GM12878 (cell line): ENCODE measurements at regions not wholly inside any gene's neighbourhood (a gene's known extent, or its start where the extent isn't known, plus 50 kb on each side); places are given as distances from the start of the nearest gene placed in this dataset.

Experiments
- ATAC-seq: fragments of 200-7000 bp; cut with Tn5 transposase; 3 replicates; pipeline ENCODE4 v1.9.1; 2020; ENCODE audit warnings: mild to moderate bottlenecking, moderate library complexity
- BruUV-seq: library from RNA; stranded (reverse); fragments of 400-500 nt; replicated peaks from 2 replicates; lab custom pipeline; 2021; lab: Mats Ljungman, UMichigan
- CTCF ChIA-PET: fragments of 300-600 bp; sonication (Branson Sonifier 250); formaldehyde crosslinking; extraction: SDS; loops from one replicate; lab custom pipeline; 2021; ENCODE audit warnings: inconsistent platforms; lab: Yijun Ruan, JAX
- POLR2A ChIA-PET: fragments of 350-600 bp; formaldehyde crosslinking; extraction: SDS; loops from one replicate; lab custom pipeline; 2021; ENCODE audit warnings: inconsistent platforms; lab: Charles Lee
- RAD21 ChIA-PET: fragments of 300-600 bp; sonication (Branson Sonifier 250); formaldehyde crosslinking; loops from one replicate; lab custom pipeline; 2023; ENCODE audit warnings: antibody characterized with exemption; ENCODE audit not compliant: unreplicated experiment; lab: Charles Lee
- SMC1A ChIA-PET: fragments of 300-600 bp; sonication (Branson Sonifier 250); formaldehyde crosslinking; loops from one replicate; lab custom pipeline; 2023; ENCODE audit not compliant: unreplicated experiment, uncharacterized antibody; lab: Charles Lee
- DNase-seq: peaks from one replicate; pipeline ENCODE4 v3.0.0-alpha.2; 2011; ENCODE audit warnings: low read depth, low spot score
- FAIRE-seq: peaks from 3 replicates; lab custom pipeline; 2011; peaks lifted over from hg19 to GRCh38; lab: Jason Lieb, UNC
- H2AFZ ChIP-seq: 2 replicates; pipeline ENCODE4 v1.6.0; 2011; ENCODE audit warnings: low read depth, low read length, control low read depth; ENCODE audit not compliant: control insufficient read depth
- H3K27ac ChIP-seq: 2 replicates; pipeline ENCODE4 v1.5.1; 2011; ENCODE audit warnings: control low read depth; ENCODE audit not compliant: control insufficient read depth, insufficient read depth
- H3K27me3 ChIP-seq, 2 experiments: replicated peaks in 1 of 2; 2 replicates each; pipeline versions ENCODE4 v1.6.0 to v1.6.1; 2011; ENCODE audit warnings: low read length in 1 of 2; ENCODE audit not compliant: control insufficient read depth in 2 of 2, insufficient read depth in 2 of 2
- H3K36me3 ChIP-seq, 2 experiments: 2 replicates each; pipeline ENCODE4 v1.5.1; 2011; ENCODE audit warnings: low read length in 1 of 2; ENCODE audit not compliant: control insufficient read depth in 2 of 2, insufficient read depth in 2 of 2
- H3K4me1 ChIP-seq: 2 replicates; pipeline ENCODE4 v1.6.1; 2011; ENCODE audit warnings: mild to moderate bottlenecking, low read length, moderate library complexity, mixed read lengths; ENCODE audit not compliant: control insufficient read depth, insufficient read depth
- H3K4me2 ChIP-seq: 2 replicates; pipeline ENCODE4 v1.6.0; 2011; ENCODE audit warnings: control low read depth; ENCODE audit not compliant: control insufficient read depth, insufficient read depth
- H3K4me3 ChIP-seq: fragments of 200-600 bp; sonication (generic); 2 replicates; pipeline ENCODE4 v1.5.1; 2016
- H3K79me2 ChIP-seq: 2 replicates; pipeline ENCODE4 v1.6.0; 2011; ENCODE audit warnings: low read length; ENCODE audit not compliant: control insufficient read depth, insufficient read depth
- H3K9ac ChIP-seq: 2 replicates; pipeline ENCODE4 v1.8.0; 2011; ENCODE audit warnings: low read length, control low read depth, mixed read lengths; ENCODE audit not compliant: control insufficient read depth, insufficient read depth
- H3K9me3 ChIP-seq: replicated peaks from 3 replicates; pipeline ENCODE4 v1.5.1; 2011; ENCODE audit warnings: mild to moderate bottlenecking, low read length; ENCODE audit not compliant: control insufficient read depth, insufficient read depth
- H4K20me1 ChIP-seq: 2 replicates; pipeline ENCODE4 v1.6.0; 2011; ENCODE audit not compliant: control insufficient read depth, insufficient read depth
- BMI1 ChIP-seq: fragments of 450-650 bp; IDR thresholded peaks from 2 replicates; pipeline ENCODE4 v1.6.1; 2016; ENCODE audit warnings: mild to moderate bottlenecking, moderate library complexity, borderline replicate concordance
- CBX3 ChIP-seq: fragments of 200-600 bp; sonication (generic); IDR thresholded peaks from 2 replicates; pipeline ENCODE4 v1.6.1; 2016; ENCODE audit warnings: low read depth, borderline replicate concordance
- CHD2 ChIP-seq: IDR thresholded peaks from 2 replicates; pipeline ENCODE4 v1.6.1; 2011; ENCODE audit warnings: low read depth, low read length, improper control_type of control experiment, borderline replicate concordance
- ESRRA ChIP-seq: IDR thresholded peaks from 2 replicates; pipeline ENCODE4 v1.6.1; 2012; ENCODE audit warnings: mild to moderate bottlenecking, low read length, improper control_type of control experiment
- GABPA ChIP-seq: IDR thresholded peaks from 2 replicates; pipeline ENCODE4 v1.6.1; 2014; ENCODE audit warnings: antibody characterized with exemption, low read depth, mild to moderate bottlenecking, inconsistent platforms
- HDAC6 ChIP-seq: fragments of 200-600 bp; sonication (generic); IDR thresholded peaks from one replicate; pipeline ENCODE4 v1.8.0; 2017; ENCODE audit warnings: antibody characterized with exemption; ENCODE audit not compliant: unreplicated experiment
- IRF4 ChIP-seq: IDR thresholded peaks from 2 replicates; pipeline ENCODE4 v1.6.1; 2011; ENCODE audit warnings: low read depth, low read length
- JUNB ChIP-seq: IDR thresholded peaks from 2 replicates; pipeline ENCODE4 v1.6.1; 2016; ENCODE audit warnings: antibody characterized with exemption, mild to moderate bottlenecking
- MEF2B ChIP-seq: fragments of 450-650 bp; IDR thresholded peaks from 2 replicates; pipeline ENCODE4 v1.6.1; 2018; ENCODE audit warnings: mild to moderate bottlenecking, moderate library complexity; ENCODE audit not compliant: partially characterized antibody, poor library complexity, severe bottlenecking
- MTA3 ChIP-seq: IDR thresholded peaks from 2 replicates; pipeline ENCODE4 v1.6.1; 2012; ENCODE audit warnings: low read length, inconsistent platforms, borderline replicate concordance
- MXI1 ChIP-seq: fragments of 150-350 bp; IDR thresholded peaks from 2 replicates; pipeline ENCODE4 v1.6.1; 2011; ENCODE audit warnings: low read depth, mild to moderate bottlenecking, inconsistent platforms, low read length, improper control_type of control experiment
- ZNF207 ChIP-seq: fragments of 450-650 bp; IDR thresholded peaks from 2 replicates; pipeline ENCODE4 v1.6.1; 2014; ENCODE audit warnings: antibody characterized with exemption, mild to moderate bottlenecking, borderline replicate concordance
- ZNF384 ChIP-seq: IDR thresholded peaks from 2 replicates; pipeline ENCODE4 v1.6.1; 2012; ENCODE audit warnings: low read depth, mild to moderate bottlenecking, low read length, improper control_type of control experiment, borderline replicate concordance
- ZNF622 ChIP-seq: fragments of 450-650 bp; IDR thresholded peaks from 2 replicates; pipeline ENCODE4 v1.6.1; 2017; ENCODE audit warnings: mild to moderate bottlenecking, inconsistent platforms
- WGBS: methylation state at CpG from one replicate; pipeline ENCODE4 v1.1.6; 2016; ENCODE audit warnings: low lambda C conversion rate; ENCODE audit not compliant: insufficient replicate concordance, insufficient coverage; ENCODE audit errors: missing lambda C conversion rate; 5-methylcytosine and 5-hydroxymethylcytosine counted together
- in situ Hi-C: fragments of 300-500 bp; cut with MboI; formaldehyde crosslinking; loops from 9 replicates; pipeline ENCODE4 v1.14.3; 2018; ENCODE audit warnings: mixed read lengths
- intact Hi-C: fragments of 100-400 bp; cut with micrococcal nuclease; formaldehyde crosslinking; loops from one replicate; pipeline ENCODE4 v1.14.2; 2022; ENCODE audit not compliant: unreplicated experiment
- TF ChIP-seq, protein P1 (sequence below): fragments of 450-650 bp; IDR thresholded peaks from 2 replicates; pipeline ENCODE4 v1.6.1; 2018; ENCODE audit warnings: mild to moderate bottlenecking, low read depth, moderate library complexity; ENCODE audit not compliant: partially characterized antibody
- TF ChIP-seq, protein P2 (sequence below): fragments of 450-650 bp; formaldehyde crosslinking; IDR thresholded peaks from 2 replicates; pipeline ENCODE4 v1.4.0; 2020; ENCODE audit warnings: mild to moderate bottlenecking, moderate library complexity
- TF ChIP-seq, protein P3 (sequence below): IDR thresholded peaks from 2 replicates; pipeline ENCODE4 v1.6.1; 2011; ENCODE audit warnings: mild to moderate bottlenecking, low read depth, low read length, moderate library complexity; ENCODE audit not compliant: insufficient replicate concordance

DNA sequence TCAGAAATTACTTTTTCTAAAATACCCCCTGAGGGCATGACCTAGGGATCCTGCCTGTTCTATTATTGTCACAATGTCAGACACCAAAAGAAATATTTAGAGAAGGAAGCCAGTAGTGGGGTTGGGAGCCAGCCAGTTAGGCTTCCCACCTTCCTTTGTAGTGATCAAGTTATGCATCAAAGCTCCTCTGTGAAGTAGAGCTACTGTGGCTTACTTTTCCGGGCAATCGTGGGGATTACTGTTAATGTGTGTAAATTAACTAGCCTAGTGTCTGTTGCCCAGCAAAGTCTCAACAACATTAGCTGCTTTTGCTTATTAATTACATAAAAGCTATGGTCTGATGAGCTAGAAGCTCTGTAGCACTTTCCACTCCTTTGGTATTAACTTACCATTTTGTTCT is 109.0 kb upstream of the PCAT7 start (continued):
- TF ChIP-seq, protein P1, sequence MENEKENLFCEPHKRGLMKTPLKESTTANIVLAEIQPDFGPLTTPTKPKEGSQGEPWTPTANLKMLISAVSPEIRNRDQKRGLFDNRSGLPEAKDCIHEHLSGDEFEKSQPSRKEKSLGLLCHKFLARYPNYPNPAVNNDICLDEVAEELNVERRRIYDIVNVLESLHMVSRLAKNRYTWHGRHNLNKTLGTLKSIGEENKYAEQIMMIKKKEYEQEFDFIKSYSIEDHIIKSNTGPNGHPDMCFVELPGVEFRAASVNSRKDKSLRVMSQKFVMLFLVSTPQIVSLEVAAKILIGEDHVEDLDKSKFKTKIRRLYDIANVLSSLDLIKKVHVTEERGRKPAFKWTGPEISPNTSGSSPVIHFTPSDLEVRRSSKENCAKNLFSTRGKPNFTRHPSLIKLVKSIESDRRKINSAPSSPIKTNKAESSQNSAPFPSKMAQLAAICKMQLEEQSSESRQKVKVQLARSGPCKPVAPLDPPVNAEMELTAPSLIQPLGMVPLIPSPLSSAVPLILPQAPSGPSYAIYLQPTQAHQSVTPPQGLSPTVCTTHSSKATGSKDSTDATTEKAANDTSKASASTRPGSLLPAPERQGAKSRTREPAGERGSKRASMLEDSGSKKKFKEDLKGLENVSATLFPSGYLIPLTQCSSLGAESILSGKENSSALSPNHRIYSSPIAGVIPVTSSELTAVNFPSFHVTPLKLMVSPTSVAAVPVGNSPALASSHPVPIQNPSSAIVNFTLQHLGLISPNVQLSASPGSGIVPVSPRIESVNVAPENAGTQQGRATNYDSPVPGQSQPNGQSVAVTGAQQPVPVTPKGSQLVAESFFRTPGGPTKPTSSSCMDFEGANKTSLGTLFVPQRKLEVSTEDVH, result no peak
- no peak for TF ChIP-seq ZNF207
- no peak for TF ChIP-seq IRF4

DNA sequence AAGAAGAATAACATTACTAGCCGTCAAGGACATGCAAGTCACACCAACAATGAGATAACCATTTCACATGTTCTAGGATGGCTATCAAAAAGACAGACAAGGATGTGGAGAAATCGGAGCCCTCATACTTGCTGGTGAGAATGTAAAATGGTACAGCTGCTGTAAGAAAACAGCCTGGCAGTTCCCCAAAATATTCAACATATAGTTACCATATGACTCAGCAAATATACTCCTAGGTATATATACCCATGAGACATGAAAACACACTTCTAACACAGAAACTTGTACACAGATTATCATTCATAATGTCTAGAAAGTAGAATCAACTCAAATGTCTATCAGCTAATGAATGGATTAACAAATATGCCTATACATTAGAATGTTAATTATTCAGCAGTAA is 105.4 kb upstream of the PCAT7 start:
- Histone ChIP-seq H3K27me3 (no peaks in the 10 kb centered on the region), H3K79me2 (no peaks in the 10 kb centered on the region), H3K36me3 (peaks cover 2 to 20% of the 10 kb centered on the region in 2 experiments), H3K9ac (no peak overlapping the region), H3K4me3 (no peak overlapping the region), H3K4me1 (no peaks in the 10 kb centered on the region), H3K27ac (no peak overlapping the region), H3K9me3 (no peaks in the 10 kb centered on the region), H2AFZ (no peak overlapping the region), H3K4me2 (no peak overlapping the region), H4K20me1 (no peaks in the 10 kb centered on the region)
- no TSS peak for BruUV-seq
- in situ Hi-C loops, result no loop called here
- ChIA-PET RAD21 (no interaction called here), POLR2A (no interaction called here), CTCF (no interaction called here), SMC1A (no interaction called here)
- DNase-seq, result no peak
- TF ChIP-seq MXI1 (no peak), ZNF384 (no peak), CBX3 (no peak), HDAC6 (no peak), CHD2 (no peak), GABPA (no peak), JUNB (no peak; the same call in 1 of the 2 replicates), MEF2B (no peak), ESRRA (no peak), ZNF622 (no peak), BMI1 (no peak), MTA3 (no peak)
- TF ChIP-seq, protein P2, sequence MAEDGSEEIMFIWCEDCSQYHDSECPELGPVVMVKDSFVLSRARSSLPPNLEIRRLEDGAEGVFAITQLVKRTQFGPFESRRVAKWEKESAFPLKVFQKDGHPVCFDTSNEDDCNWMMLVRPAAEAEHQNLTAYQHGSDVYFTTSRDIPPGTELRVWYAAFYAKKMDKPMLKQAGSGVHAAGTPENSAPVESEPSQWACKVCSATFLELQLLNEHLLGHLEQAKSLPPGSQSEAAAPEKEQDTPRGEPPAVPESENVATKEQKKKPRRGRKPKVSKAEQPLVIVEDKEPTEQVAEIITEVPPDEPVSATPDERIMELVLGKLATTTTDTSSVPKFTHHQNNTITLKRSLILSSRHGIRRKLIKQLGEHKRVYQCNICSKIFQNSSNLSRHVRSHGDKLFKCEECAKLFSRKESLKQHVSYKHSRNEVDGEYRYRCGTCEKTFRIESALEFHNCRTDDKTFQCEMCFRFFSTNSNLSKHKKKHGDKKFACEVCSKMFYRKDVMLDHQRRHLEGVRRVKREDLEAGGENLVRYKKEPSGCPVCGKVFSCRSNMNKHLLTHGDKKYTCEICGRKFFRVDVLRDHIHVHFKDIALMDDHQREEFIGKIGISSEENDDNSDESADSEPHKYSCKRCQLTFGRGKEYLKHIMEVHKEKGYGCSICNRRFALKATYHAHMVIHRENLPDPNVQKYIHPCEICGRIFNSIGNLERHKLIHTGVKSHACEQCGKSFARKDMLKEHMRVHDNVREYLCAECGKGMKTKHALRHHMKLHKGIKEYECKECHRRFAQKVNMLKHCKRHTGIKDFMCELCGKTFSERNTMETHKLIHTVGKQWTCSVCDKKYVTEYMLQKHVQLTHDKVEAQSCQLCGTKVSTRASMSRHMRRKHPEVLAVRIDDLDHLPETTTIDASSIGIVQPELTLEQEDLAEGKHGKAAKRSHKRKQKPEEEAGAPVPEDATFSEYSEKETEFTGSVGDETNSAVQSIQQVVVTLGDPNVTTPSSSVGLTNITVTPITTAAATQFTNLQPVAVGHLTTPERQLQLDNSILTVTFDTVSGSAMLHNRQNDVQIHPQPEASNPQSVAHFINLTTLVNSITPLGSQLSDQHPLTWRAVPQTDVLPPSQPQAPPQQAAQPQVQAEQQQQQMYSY (CRISPR knock-in tag), result no peak
- TF ChIP-seq, protein P3, sequence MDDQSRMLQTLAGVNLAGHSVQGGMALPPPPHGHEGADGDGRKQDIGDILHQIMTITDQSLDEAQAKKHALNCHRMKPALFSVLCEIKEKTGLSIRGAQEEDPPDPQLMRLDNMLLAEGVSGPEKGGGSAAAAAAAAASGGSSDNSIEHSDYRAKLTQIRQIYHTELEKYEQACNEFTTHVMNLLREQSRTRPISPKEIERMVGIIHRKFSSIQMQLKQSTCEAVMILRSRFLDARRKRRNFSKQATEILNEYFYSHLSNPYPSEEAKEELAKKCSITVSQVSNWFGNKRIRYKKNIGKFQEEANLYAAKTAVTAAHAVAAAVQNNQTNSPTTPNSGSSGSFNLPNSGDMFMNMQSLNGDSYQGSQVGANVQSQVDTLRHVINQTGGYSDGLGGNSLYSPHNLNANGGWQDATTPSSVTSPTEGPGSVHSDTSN, result no peak
- no peak for FAIRE-seq
- no peak for ATAC-seq
- intact Hi-C loops, result no loop called here
- WGBS, result 66% methylated on average over 2 of the region's 2 CpGs
